Astrocyte (in vitro differentiated cells and primary cell): ENCODE measurements at regions not wholly inside any gene's neighbourhood (a gene's known extent, or its start where the extent isn't known, plus 50 kb on each side); places are given as distances from the start of the nearest gene placed in this dataset.

Source experiments
- DNase-seq: peaks from one replicate; pipeline ENCODE4 v3.0.0-alpha.2; 2010; ENCODE audit warnings: low read depth
- FAIRE-seq: peaks from 2 replicates; lab custom pipeline; 2011; peaks lifted over from hg19 to GRCh38; lab: Jason Lieb, UNC
- H2AFZ ChIP-seq: 2 replicates; pipeline ENCODE4 v1.6.0; 2012; ENCODE audit warnings: low read depth, low read length, inconsistent platforms
- H3K27ac ChIP-seq: 2 replicates; pipeline ENCODE4 v1.5.1; 2011; ENCODE audit warnings: low read depth, low read length, inconsistent platforms
- H3K27me3 ChIP-seq: 2 replicates; pipeline ENCODE4 v1.6.0; 2011; ENCODE audit warnings: low read length, inconsistent platforms; ENCODE audit not compliant: insufficient read depth
- H3K36me3 ChIP-seq: 2 replicates; pipeline ENCODE4 v1.5.1; 2011; ENCODE audit warnings: low read length, inconsistent platforms; ENCODE audit not compliant: insufficient read depth
- H3K4me1 ChIP-seq: 2 replicates; pipeline ENCODE4 v1.5.1; 2011; ENCODE audit warnings: low read length, inconsistent platforms; ENCODE audit not compliant: insufficient read depth
- H3K4me2 ChIP-seq: 2 replicates; pipeline ENCODE4 v1.6.0; 2012; ENCODE audit warnings: low read length, inconsistent platforms
- H3K4me3 ChIP-seq: 2 replicates; pipeline ENCODE4 v1.5.1; 2011; ENCODE audit warnings: low read depth, mild to moderate bottlenecking, low read length, inconsistent platforms; ENCODE audit not compliant: insufficient read depth
- H3K79me2 ChIP-seq: 2 replicates; pipeline ENCODE4 v1.6.0; 2012; ENCODE audit warnings: mild to moderate bottlenecking, low read length, inconsistent platforms; ENCODE audit not compliant: insufficient read depth
- H3K9ac ChIP-seq: 2 replicates; pipeline ENCODE4 v1.6.0; 2012; ENCODE audit warnings: mild to moderate bottlenecking, low read length, inconsistent platforms
- H3K9me3 ChIP-seq: 2 replicates; pipeline ENCODE4 v1.5.1; 2012; ENCODE audit warnings: low read depth, mild to moderate bottlenecking, low read length, inconsistent platforms; ENCODE audit not compliant: insufficient read depth
- H4K20me1 ChIP-seq: 2 replicates; pipeline ENCODE4 v1.6.0; 2012; ENCODE audit warnings: low read length, inconsistent platforms; ENCODE audit not compliant: insufficient read depth
- H3K27ac Mint-ChIP-seq: one replicate; pipeline ENCODE4 v1.8.0; 2021; ENCODE audit warnings: mild to moderate bottlenecking, mixed read lengths; ENCODE audit not compliant: unreplicated experiment
- H3K27me3 Mint-ChIP-seq: one replicate; pipeline ENCODE4 v1.8.0; 2021; ENCODE audit warnings: low read depth, mixed read lengths; ENCODE audit not compliant: unreplicated experiment
- H3K36me3 Mint-ChIP-seq: one replicate; pipeline ENCODE4 v1.8.0; 2021; ENCODE audit warnings: low read depth, mixed read lengths; ENCODE audit not compliant: unreplicated experiment
- H3K4me1 Mint-ChIP-seq: one replicate; pipeline ENCODE4 v1.8.0; 2021; ENCODE audit warnings: low read depth, mixed read lengths; ENCODE audit not compliant: unreplicated experiment
- H3K4me3 Mint-ChIP-seq: one replicate; pipeline ENCODE4 v1.8.0; 2021; ENCODE audit warnings: mild to moderate bottlenecking, moderate library complexity, mixed read lengths; ENCODE audit not compliant: unreplicated experiment
- H3K9me3 Mint-ChIP-seq: one replicate; pipeline ENCODE4 v1.8.0; 2021; ENCODE audit warnings: mild to moderate bottlenecking, mixed read lengths; ENCODE audit not compliant: unreplicated experiment
- CTCF ChIP-seq: IDR thresholded peaks from 2 replicates; pipeline ENCODE4 v1.5.1; 2011; ENCODE audit warnings: low read depth, mild to moderate bottlenecking, inconsistent platforms, low read length, moderate library complexity; ENCODE audit not compliant: insufficient read depth
- EZH2 ChIP-seq: IDR thresholded peaks from 2 replicates; pipeline ENCODE4 v1.6.1; 2012; ENCODE audit warnings: mild to moderate bottlenecking, low read length, inconsistent platforms; ENCODE audit not compliant: insufficient read depth

- no peak overlapping the region for H2AFZ ChIP-seq
- peaks cover 12% of the 10 kb centered on the region for H3K4me1 Mint-ChIP-seq
Measured at GRCh38 chr10:62653254-62653653, 151.3 kb upstream of the ADO start.

GRCh38 chr10:62654966-62655336 lies 149.6 kb upstream of the ADO start:
- H2AFZ ChIP-seq, result no peak overlapping the region
- peaks cover 3% of the 10 kb centered on the region for H3K27me3 ChIP-seq
- TF ChIP-seq EZH2, result no peak
- Mint-ChIP-seq H3K4me3 (no peak overlapping the region), H3K4me1 (peaks cover 14% of the 10 kb centered on the region), H3K27ac (no peak overlapping the region), H3K27me3 (peaks cover 4% of the 10 kb centered on the region), H3K9me3 (no peaks in the 10 kb centered on the region), H3K36me3 (no peaks in the 10 kb centered on the region)
- H3K9me3 ChIP-seq, result no peaks in the 10 kb centered on the region
- no peak overlapping the region for H3K27ac ChIP-seq
- no peaks in the 10 kb centered on the region for H3K36me3 ChIP-seq
- DNase-seq (no peak), FAIRE-seq (no peak)
- no peak overlapping the region for H3K4me3 ChIP-seq
- no peaks in the 10 kb centered on the region for H3K4me1 ChIP-seq
- no peaks in the 10 kb centered on the region for H4K20me1 ChIP-seq
- H3K9ac ChIP-seq, result no peak overlapping the region
- no peak overlapping the region for H3K4me2 ChIP-seq
- no peaks in the 10 kb centered on the region for H3K79me2 ChIP-seq

More at GRCh38 chr10:62653254-62653653, 151.3 kb upstream of the ADO start:
- DNase-seq, result no peak
- no peaks in the 10 kb centered on the region for H3K4me1 ChIP-seq
- no peaks in the 10 kb centered on the region for H3K36me3 Mint-ChIP-seq
- H3K4me2 ChIP-seq, result no peak overlapping the region
- no peaks in the 10 kb centered on the region for H3K9me3 ChIP-seq
- no peaks in the 10 kb centered on the region for H4K20me1 ChIP-seq
- no peak overlapping the region for H3K27ac Mint-ChIP-seq
- H3K79me2 ChIP-seq, result no peaks in the 10 kb centered on the region
- H3K36me3 ChIP-seq, result no peaks in the 10 kb centered on the region
- H3K27me3 Mint-ChIP-seq, result peaks cover 2% of the 10 kb centered on the region
- no peak overlapping the region for H3K4me3 ChIP-seq
- no peak overlapping the region for H3K9ac ChIP-seq
- no peaks in the 10 kb centered on the region for H3K9me3 Mint-ChIP-seq
- H3K27ac ChIP-seq, result no peak overlapping the region
- H3K4me3 Mint-ChIP-seq, result no peak overlapping the region
- FAIRE-seq, result no peak
- H3K27me3 ChIP-seq, result no peaks in the 10 kb centered on the region
- TF ChIP-seq CTCF, result no peak
- TF ChIP-seq EZH2, result no peak

- Histone ChIP-seq H3K9ac (no peak overlapping the region), H3K4me2 (no peak overlapping the region), H3K4me1 (no peaks in the 10 kb centered on the region), H3K9me3 (no peaks in the 10 kb centered on the region), H3K27ac (no peak overlapping the region), H3K4me3 (no peak overlapping the region), H2AFZ (no peak overlapping the region), H4K20me1 (no peaks in the 10 kb centered on the region), H3K79me2 (no peaks in the 10 kb centered on the region), H3K27me3 (peaks cover 3% of the 10 kb centered on the region), H3K36me3 (no peaks in the 10 kb centered on the region)
- Mint-ChIP-seq H3K27me3 (peaks cover 5% of the 10 kb centered on the region), H3K9me3 (no peaks in the 10 kb centered on the region), H3K4me1 (peaks cover 13% of the 10 kb centered on the region), H3K27ac (no peak overlapping the region), H3K4me3 (no peak overlapping the region), H3K36me3 (no peaks in the 10 kb centered on the region)
- no peak for DNase-seq
- TF ChIP-seq CTCF, result no peak
- TF ChIP-seq EZH2, result no peak
- no peak for FAIRE-seq
Measured at GRCh38 chr10:62655337-62655994, 149.1 kb upstream of the ADO start.
